H1 (cell line): ENCODE measurements at regions not wholly inside any gene's neighbourhood (a gene's known extent, or its start where the extent isn't known, plus 50 kb on each side); places are given as distances from the start of the nearest gene placed in this dataset.

ENCODE experiments used
- CTCF ChIA-PET: fragments of 300-600 bp; sonication (Branson Sonifier 250); formaldehyde crosslinking; loops from one replicate; lab custom pipeline; 2021; ENCODE audit not compliant: partially characterized antibody; lab: Charles Lee
- POLR2A ChIA-PET: fragments of 300-600 bp; sonication (Branson Sonifier 250); formaldehyde crosslinking; loops from one replicate; lab custom pipeline; 2021; ENCODE audit warnings: inconsistent platforms; ENCODE audit not compliant: partially characterized antibody; lab: Charles Lee
- DNase-seq, 2 experiments: peaks; one replicate each; pipeline versions ENCODE4 v3.0.0 to v3.0.0-alpha.2; 2010 to 2022; ENCODE audit warnings: low spot score in 2 of 2, low read depth in 1 of 2, mixed read lengths in 1 of 2
- FAIRE-seq: peaks from 2 replicates; lab custom pipeline; 2011; peaks lifted over from hg19 to GRCh38; lab: Jason Lieb, UNC
- H2AFZ ChIP-seq: 2 replicates; pipeline ENCODE4 v1.8.1; 2012; ENCODE audit warnings: low read length, inconsistent platforms
- H2AK5ac ChIP-seq: 2 replicates; pipeline ENCODE4 v1.6.1; 2013; ENCODE audit warnings: low read depth, low read length
- H2BK120ac ChIP-seq: replicated peaks from 2 replicates; pipeline ENCODE3; 2013; ENCODE audit warnings: low read depth, low read length, inconsistent platforms
- H2BK12ac ChIP-seq: 2 replicates; pipeline ENCODE4 v1.6.1; 2013; ENCODE audit warnings: low read depth, low read length
- H2BK15ac ChIP-seq: 2 replicates; pipeline ENCODE4 v1.6.1; 2013; ENCODE audit warnings: low read length
- H2BK20ac ChIP-seq: 2 replicates; pipeline ENCODE4 v1.6.1; 2013; ENCODE audit warnings: low read length
- H2BK5ac ChIP-seq: 2 replicates; pipeline ENCODE4 v1.6.1; 2013; ENCODE audit warnings: low read depth, low read length
- H3K14ac ChIP-seq: 2 replicates; pipeline ENCODE4 v1.6.1; 2013; ENCODE audit warnings: inconsistent platforms; ENCODE audit not compliant: insufficient read length
- H3K18ac ChIP-seq: 2 replicates; pipeline ENCODE4 v1.6.1; 2013; ENCODE audit warnings: low read length; ENCODE audit errors: extremely low read depth
- H3K23ac ChIP-seq: 2 replicates; pipeline ENCODE4 v1.6.1; 2013; ENCODE audit warnings: inconsistent platforms; ENCODE audit not compliant: insufficient read length
- H3K23me2 ChIP-seq: 2 replicates; pipeline ENCODE4 v1.6.1; 2013; ENCODE audit warnings: low read depth, low read length
- H3K27ac ChIP-seq: 2 replicates; pipeline ENCODE4 v1.6.1; 2011; ENCODE audit warnings: low read depth, low read length, inconsistent platforms
- H3K27me3 ChIP-seq, 4 experiments: replicated peaks in 1 of 4; 1 replicate in 1 of 4; 2 replicates in 3 of 4; pipeline versions ENCODE4 v1.6.1 to v1.8.1; 2011 to 2013; ENCODE audit warnings: low read length in 3 of 4, mild to moderate bottlenecking in 3 of 4, inconsistent platforms in 2 of 4, mixed read lengths in 2 of 4, moderate library complexity in 1 of 4; ENCODE audit not compliant: control insufficient read depth in 3 of 4, insufficient read depth in 3 of 4; ENCODE audit errors: extremely low read depth in 1 of 4
- H3K36me3 ChIP-seq, 4 experiments: 2 replicates each; pipeline versions ENCODE4 v1.6.1 to v1.8.1; 2011 to 2013; ENCODE audit warnings: mild to moderate bottlenecking in 4 of 4, low read length in 3 of 4, moderate library complexity in 2 of 4, control low read depth in 1 of 4, inconsistent platforms in 1 of 4; ENCODE audit not compliant: insufficient read depth in 4 of 4, control insufficient read depth in 2 of 4
- H3K4ac ChIP-seq: replicated peaks from 2 replicates; pipeline ENCODE3; 2013; ENCODE audit warnings: low read length, low read depth, mixed read lengths, inconsistent platforms; ENCODE audit not compliant: insufficient read length
- H3K4me1 ChIP-seq, 4 experiments: replicated peaks in 1 of 4; 1 replicate in 1 of 4; 2 replicates in 3 of 4; pipeline versions ENCODE4 v1.6.1 to v1.8.1; 2011 to 2013; ENCODE audit warnings: low read length in 3 of 4, inconsistent platforms in 2 of 4, mixed read lengths in 1 of 4; ENCODE audit not compliant: insufficient read depth in 4 of 4, control insufficient read depth in 3 of 4
- H3K4me2 ChIP-seq, 2 experiments: 2 replicates each; pipeline versions ENCODE4 v1.6.1 to v1.8.1; 2011 to 2013; ENCODE audit warnings: low read depth in 2 of 2, low read length in 2 of 2, control low read depth in 1 of 2, inconsistent platforms in 1 of 2, mild to moderate bottlenecking in 1 of 2; ENCODE audit not compliant: insufficient read depth in 1 of 2
- H3K4me3 ChIP-seq, 4 experiments: fragments of 200-600, 300-600 bp in 1 of 4; sonication (generic), shearing (Covaris generic), sonication (Bioruptor Twin) in 1 of 4; 2 replicates each; pipeline versions ENCODE4 v1.5.1 to v1.8.1; 2011 to 2016; ENCODE audit warnings: low read length in 4 of 4, low read depth in 3 of 4, control low read depth in 2 of 4, inconsistent platforms in 2 of 4, mild to moderate bottlenecking in 2 of 4, mixed read lengths in 1 of 4, moderate library complexity in 1 of 4; ENCODE audit not compliant: insufficient read depth in 2 of 4; ENCODE audit errors: extremely low read depth in 1 of 4
- H3K56ac ChIP-seq: replicated peaks from 2 replicates; pipeline ENCODE3; 2013; ENCODE audit warnings: low read depth, mild to moderate bottlenecking, mixed read lengths, low read length, inconsistent platforms; ENCODE audit not compliant: insufficient read length
- H3K79me1 ChIP-seq: 2 replicates; pipeline ENCODE4 v1.6.1; 2013; ENCODE audit warnings: low read depth, low read length, control low read depth
- H3K79me2 ChIP-seq, 2 experiments: 2 replicates each; pipeline versions ENCODE4 v1.6.1 to v1.8.1; 2012 to 2013; ENCODE audit warnings: low read length in 2 of 2, mild to moderate bottlenecking in 2 of 2, inconsistent platforms in 1 of 2; ENCODE audit not compliant: insufficient read depth in 2 of 2, control insufficient read depth in 1 of 2
- H3K9ac ChIP-seq, 4 experiments: replicated peaks in 1 of 4; 1 replicate in 1 of 4; 2 replicates in 3 of 4; pipeline versions ENCODE4 v1.6.1 to v1.8.1; 2011 to 2013; ENCODE audit warnings: low read depth in 3 of 4, low read length in 3 of 4, control low read depth in 2 of 4, mild to moderate bottlenecking in 2 of 4, moderate library complexity in 2 of 4, inconsistent platforms in 1 of 4; ENCODE audit errors: extremely low read depth in 1 of 4
- H3K9me3 ChIP-seq, 2 experiments: 2 replicates each; pipeline versions ENCODE4 v1.6.1 to v1.8.1; 2012 to 2013; ENCODE audit warnings: mild to moderate bottlenecking in 2 of 2, moderate library complexity in 2 of 2, control low read depth in 1 of 2, inconsistent platforms in 1 of 2, low read depth in 1 of 2, low read length in 1 of 2, mixed read lengths in 1 of 2; ENCODE audit not compliant: insufficient read depth in 2 of 2
- H4K20me1 ChIP-seq, 2 experiments: replicated peaks in 1 of 2; 2 replicates each; pipeline versions ENCODE3 to v1.8.1; 2011 to 2013; ENCODE audit warnings: inconsistent platforms in 2 of 2, low read length in 2 of 2, mild to moderate bottlenecking in 1 of 2; ENCODE audit not compliant: insufficient read depth in 2 of 2, control insufficient read depth in 1 of 2
- H4K5ac ChIP-seq: 2 replicates; pipeline ENCODE4 v1.6.1; 2013; ENCODE audit warnings: low read length, low read depth, mixed read lengths, inconsistent platforms; ENCODE audit not compliant: insufficient read length
- H4K8ac ChIP-seq: 2 replicates; pipeline ENCODE4 v1.8.0; 2013; ENCODE audit warnings: mild to moderate bottlenecking, moderate library complexity, low read length, inconsistent platforms; ENCODE audit not compliant: insufficient read depth; ENCODE audit errors: extremely low read depth
- H4K91ac ChIP-seq: replicated peaks from 2 replicates; pipeline ENCODE3; 2013; ENCODE audit warnings: low read length, mixed read lengths, inconsistent platforms; ENCODE audit not compliant: insufficient read length
- BACH1 ChIP-seq: IDR thresholded peaks from 2 replicates; pipeline ENCODE4 v1.6.1; 2012; ENCODE audit warnings: low read length, improper control_type of control experiment
- CBX5 ChIP-seq: fragments of 300-800, 300-1000 bp; sonication (generic); IDR thresholded peaks from 2 replicates; pipeline ENCODE4 v1.7.1; 2016; ENCODE audit warnings: antibody characterized with exemption, low read length, low read depth
- CEBPB ChIP-seq: IDR thresholded peaks from 2 replicates; pipeline ENCODE4 v1.6.1; 2012; ENCODE audit warnings: low read depth, low read length
- POLR2A ChIP-seq, 2 experiments: IDR thresholded peaks; 1 replicate in 1 of 2; 2 replicates in 1 of 2; pipeline ENCODE4 v1.6.1; 2011; ENCODE audit warnings: low read depth in 2 of 2, low read length in 2 of 2, mild to moderate bottlenecking in 2 of 2; ENCODE audit errors: control extremely low read depth in 1 of 2
- POLR2AphosphoS5 ChIP-seq: IDR thresholded peaks from 2 replicates; pipeline ENCODE4 v1.6.1; 2011; ENCODE audit warnings: low read depth, low read length
- RNF2 ChIP-seq: fragments of 200-900, 300-1000 bp; sonication (generic); IDR thresholded peaks from 2 replicates; pipeline ENCODE4 v1.7.1; 2016; ENCODE audit warnings: borderline replicate concordance, low read depth, mild to moderate bottlenecking, antibody characterized with exemption, low read length; ENCODE audit not compliant: poor library complexity, severe bottlenecking; ENCODE audit errors: missing control alignments
- SP2 ChIP-seq: IDR thresholded peaks from 2 replicates; pipeline ENCODE4 v1.6.1; 2012; ENCODE audit warnings: mild to moderate bottlenecking, low read length, inconsistent platforms
- SP4 ChIP-seq: IDR thresholded peaks from 2 replicates; pipeline ENCODE4 v1.6.1; 2012; ENCODE audit warnings: low read length, inconsistent platforms
- WGBS, 2 experiments: shearing (Covaris generic) in 1 of 2; methylation state at CpG; one replicate each; pipeline versions ENCODE4 v1.1.6 to v1.1.7; 2013 to 2015; ENCODE audit warnings: low lambda C conversion rate in 2 of 2, mixed read lengths in 2 of 2, inconsistent platforms in 1 of 2, low coverage in 1 of 2, missing lambda C conversion rate in 1 of 2; ENCODE audit not compliant: insufficient replicate concordance in 2 of 2, insufficient coverage in 1 of 2, insufficient read length in 1 of 2; ENCODE audit errors: extremely low coverage in 1 of 2, missing lambda C conversion rate in 1 of 2; 5-methylcytosine and 5-hydroxymethylcytosine counted together
- TF ChIP-seq, protein P1 (sequence below): IDR thresholded peaks from 2 replicates; pipeline ENCODE4 v1.6.1; 2012; ENCODE audit warnings: inconsistent platforms

- H3K4me3 ChIP-seq, result no peak overlapping the region
- no peak overlapping the region for H3K23ac ChIP-seq
- no peaks in the 10 kb centered on the region for H3K23me2 ChIP-seq
- H3K4me2 ChIP-seq, result no peak overlapping the region
- 90% methylated on average over 3 of the region's 3 CpGs; no CpG with 5 or more reads in 1 of the 2 experiments for whole genome bisulfite sequencing, 2 experiments
- H4K91ac ChIP-seq, result no peak overlapping the region
- H3K14ac ChIP-seq, result no peak overlapping the region
- no peak overlapping the region for H3K18ac ChIP-seq
- H3K79me1 ChIP-seq, result no peaks in the 10 kb centered on the region
- H3K9me3 ChIP-seq, result no peaks in the 10 kb centered on the region
- no peaks in the 10 kb centered on the region; a peak in 1 of 7 replicates for H3K4me1 ChIP-seq
- CTCF ChIA-PET, result interaction anchor here (1.4 to 2.4 kb wide), 2 partner anchors 15 to 295 kb away, joined by 3 to 5 read pairs; partner anchors contain the start of gene TRIB2
- H4K20me1 ChIP-seq, result no peaks in the 10 kb centered on the region
- no peak overlapping the region for H2BK15ac ChIP-seq
- H2BK120ac ChIP-seq, result no peak overlapping the region
- POLR2A ChIA-PET, result no interaction called here
- H2BK12ac ChIP-seq, result no peak overlapping the region
- no peak overlapping the region for H2BK5ac ChIP-seq
- no peak for FAIRE-seq
- no peak overlapping the region for H4K5ac ChIP-seq
- H2AFZ ChIP-seq, result no peak overlapping the region
- no peak overlapping the region for H3K56ac ChIP-seq
- H2AK5ac ChIP-seq, result no peak overlapping the region
- H3K4ac ChIP-seq, result no peak overlapping the region
- DNase-seq, result no peak
- no peaks in the 10 kb centered on the region for H3K36me3 ChIP-seq
- H2BK20ac ChIP-seq, result no peak overlapping the region
- H3K27ac ChIP-seq, result no peak overlapping the region
- H4K8ac ChIP-seq, result no peak overlapping the region
- H3K27me3 ChIP-seq, result peaks cover 0 to 1% (median 0%) of the 10 kb centered on the region in 4 experiments; a peak in 1 of 7 replicates
- no peak overlapping the region for H3K9ac ChIP-seq
- no peaks in the 10 kb centered on the region for H3K79me2 ChIP-seq
- TF ChIP-seq, protein P1, sequence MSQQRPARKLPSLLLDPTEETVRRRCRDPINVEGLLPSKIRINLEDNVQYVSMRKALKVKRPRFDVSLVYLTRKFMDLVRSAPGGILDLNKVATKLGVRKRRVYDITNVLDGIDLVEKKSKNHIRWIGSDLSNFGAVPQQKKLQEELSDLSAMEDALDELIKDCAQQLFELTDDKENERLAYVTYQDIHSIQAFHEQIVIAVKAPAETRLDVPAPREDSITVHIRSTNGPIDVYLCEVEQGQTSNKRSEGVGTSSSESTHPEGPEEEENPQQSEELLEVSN, result no peak
- TF ChIP-seq SP4 (no peak), CBX5 (no peak), RNF2 (no peak), BACH1 (no peak), SP2 (no peak), POLR2A (IDR thresholded peaks at IDR 0.05; ENCODE audit: control extremely low read depth in 1 of 2, low read depth in 2 of 2, low read length in 2 of 2) (no peak), CEBPB (no peak), POLR2AphosphoS5 (no peak)
Observed at GRCh38 chr2:12421046-12421445, 295.7 kb upstream of the TRIB2 start.
